HEK293 (cell line): ENCODE measurements at regions not wholly inside any gene's neighbourhood (a gene's known extent, or its start where the extent isn't known, plus 50 kb on each side); places are given as distances from the start of the nearest gene placed in this dataset.

Experiments
- CTCF ChIA-PET: fragments of 350-600 bp; formaldehyde crosslinking; extraction: SDS; loops from one replicate; lab custom pipeline; 2021; ENCODE audit warnings: antibody characterized with exemption; lab: Yijun Ruan, JAX
- POLR2A ChIA-PET: fragments of 300-600 bp; formaldehyde crosslinking; extraction: SDS; loops from one replicate; lab custom pipeline; 2020; ENCODE audit warnings: antibody characterized with exemption, inconsistent platforms; lab: Yijun Ruan, JAX
- H3K27ac ChIP-seq: fragments of 200-500 bp; sonication (Bioruptor generic); 2 replicates; pipeline ENCODE4 v1.5.1; 2014; ENCODE audit warnings: low read depth, low read length, control low read depth, inconsistent platforms; ENCODE audit errors: extremely low read depth
- H3K36me3 ChIP-seq, 2 experiments: fragments of 200-500 bp in 1 of 2; sonication (Bioruptor generic) in 1 of 2; 1 replicate in 1 of 2; 2 replicates in 1 of 2; pipeline ENCODE4 v1.5.1; 2014 to 2017; ENCODE audit warnings: inconsistent platforms in 2 of 2, low read length in 2 of 2; ENCODE audit not compliant: control insufficient read depth in 2 of 2, insufficient read depth in 1 of 2
- H3K4me1 ChIP-seq: fragments of 200-500 bp; sonication (Bioruptor generic); 2 replicates; pipeline ENCODE4 v1.5.1; 2014; ENCODE audit warnings: mild to moderate bottlenecking, low read length, inconsistent platforms; ENCODE audit not compliant: control insufficient read depth, insufficient read depth
- H3K4me3 ChIP-seq: 2 replicates; pipeline ENCODE4 v1.5.1; 2011; ENCODE audit warnings: low read depth, mild to moderate bottlenecking, control low read depth, low read length, moderate library complexity
- H3K9me3 ChIP-seq: fragments of 200-500 bp; sonication (Bioruptor generic); 2 replicates; pipeline ENCODE4 v1.5.1; 2014; ENCODE audit warnings: low read depth, low read length, inconsistent platforms; ENCODE audit not compliant: control insufficient read depth, insufficient read depth
- BCL11B ChIP-seq: fragments of 450-650 bp; formaldehyde crosslinking; IDR thresholded peaks from 2 replicates; pipeline ENCODE4 v1.5.1; 2016; ENCODE audit warnings: low read depth, missing biosample characterization, missing genetic modification characterization
- ZNF140 ChIP-seq: fragments of 450-650 bp; formaldehyde crosslinking; IDR thresholded peaks from 2 replicates; pipeline ENCODE4 v1.5.1; 2016; ENCODE audit warnings: missing biosample characterization, missing genetic modification characterization
- ZNF302 ChIP-seq: fragments of 450-650 bp; formaldehyde crosslinking; IDR thresholded peaks from 2 replicates; pipeline ENCODE4 v1.5.1; 2016; ENCODE audit warnings: missing biosample characterization, missing genetic modification characterization, low read depth
- ZNF366 ChIP-seq: fragments of 450-650 bp; formaldehyde crosslinking; conservative IDR thresholded peaks from 2 replicates; pipeline ENCODE4 v1.5.1; 2016; ENCODE audit warnings: missing biosample characterization, missing genetic modification characterization
- ZNF416 ChIP-seq: fragments of 450-650 bp; formaldehyde crosslinking; IDR thresholded peaks from 2 replicates; pipeline ENCODE4 v1.5.1; 2016; ENCODE audit warnings: missing biosample characterization, missing genetic modification characterization
- ZNF48 ChIP-seq: fragments of 450-650 bp; formaldehyde crosslinking; IDR thresholded peaks from 2 replicates; pipeline ENCODE4 v1.5.1; 2016; ENCODE audit warnings: missing biosample characterization, missing genetic modification characterization
- ZNF548 ChIP-seq: fragments of 450-650 bp; formaldehyde crosslinking; IDR thresholded peaks from 2 replicates; pipeline ENCODE4 v1.5.1; 2016; ENCODE audit warnings: missing biosample characterization, missing genetic modification characterization
- ZNF571 ChIP-seq: fragments of 450-650 bp; formaldehyde crosslinking; IDR thresholded peaks from 2 replicates; pipeline ENCODE4 v1.5.0; 2017; ENCODE audit warnings: missing biosample characterization, missing genetic modification characterization
- ZNF585B ChIP-seq: fragments of 450-650 bp; formaldehyde crosslinking; IDR thresholded peaks from 2 replicates; pipeline ENCODE4 v1.5.1; 2016; ENCODE audit warnings: missing biosample characterization, missing genetic modification characterization
- ZNF626 ChIP-seq: fragments of 450-650 bp; sonication (Bioruptor Pico); formaldehyde crosslinking; IDR thresholded peaks from 2 replicates; pipeline ENCODE4 v1.5.1; 2018; ENCODE audit warnings: missing biosample characterization, missing genetic modification characterization, inconsistent platforms
- ZNF776 ChIP-seq: fragments of 450-650 bp; formaldehyde crosslinking; IDR thresholded peaks from 2 replicates; pipeline ENCODE4 v1.5.0; 2017; ENCODE audit warnings: missing biosample characterization, missing genetic modification characterization, borderline replicate concordance
- TF ChIP-seq, protein P1 (sequence below): fragments of 450-650 bp; formaldehyde crosslinking; IDR thresholded peaks from 2 replicates; pipeline ENCODE4 v1.5.1; 2017; ENCODE audit warnings: missing biosample characterization, missing genetic modification characterization
- TF ChIP-seq, protein P2 (sequence below): fragments of 450-650 bp; formaldehyde crosslinking; IDR thresholded peaks from 2 replicates; pipeline ENCODE4 v1.5.1; 2016; ENCODE audit warnings: missing biosample characterization, missing genetic modification characterization
- TF ChIP-seq, protein P3 (sequence below): fragments of 450-650 bp; formaldehyde crosslinking; IDR thresholded peaks from 2 replicates; pipeline ENCODE4 v1.5.1; 2016; ENCODE audit warnings: missing biosample characterization, missing genetic modification characterization
- TF ChIP-seq, protein P4 (sequence below): fragments of 450-650 bp; formaldehyde crosslinking; IDR thresholded peaks from 2 replicates; pipeline ENCODE4 v1.5.1; 2016; ENCODE audit warnings: missing biosample characterization, missing genetic modification characterization
- TF ChIP-seq, protein P5 (sequence below): fragments of 450-650 bp; formaldehyde crosslinking; IDR thresholded peaks from 2 replicates; pipeline ENCODE4 v1.5.1; 2016; ENCODE audit warnings: missing biosample characterization, missing genetic modification characterization

DNA sequence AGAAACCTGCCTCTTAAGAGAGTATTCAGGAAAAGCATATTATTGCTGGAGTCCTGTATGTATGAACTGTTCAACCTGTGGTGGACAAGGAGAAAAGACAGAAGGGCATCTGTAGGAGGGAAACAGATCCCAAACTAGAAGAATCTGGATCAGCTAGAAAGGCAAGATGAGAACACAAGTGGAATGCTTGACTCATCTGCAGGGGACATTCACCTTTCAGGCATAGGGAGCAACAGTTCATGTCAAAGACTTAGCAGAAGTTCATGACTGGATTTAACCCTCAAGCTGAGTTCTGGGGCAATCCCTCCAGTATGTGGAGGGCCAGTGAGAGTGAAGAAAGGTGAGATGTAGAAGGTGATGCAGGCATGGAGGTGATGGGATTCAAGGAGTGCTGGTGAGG is 135.9 kb upstream of the DYNLRB2 start:
- CTCF ChIA-PET: no interaction called here
- Histone ChIP-seq H3K27ac (no peak overlapping the region), H3K36me3 (no peaks in the 10 kb centered on the region), H3K4me1 (no peaks in the 10 kb centered on the region), H3K9me3 (no peaks in the 10 kb centered on the region), H3K4me3 (no peak overlapping the region)
- TF ChIP-seq ZNF140 (tag by site-specific recombination) (no peak), ZNF626 (tag by site-specific recombination) (no peak)
- TF ChIP-seq, all 188 proteins: peak for 0
- POLR2A ChIA-PET: no interaction called here

DNA sequence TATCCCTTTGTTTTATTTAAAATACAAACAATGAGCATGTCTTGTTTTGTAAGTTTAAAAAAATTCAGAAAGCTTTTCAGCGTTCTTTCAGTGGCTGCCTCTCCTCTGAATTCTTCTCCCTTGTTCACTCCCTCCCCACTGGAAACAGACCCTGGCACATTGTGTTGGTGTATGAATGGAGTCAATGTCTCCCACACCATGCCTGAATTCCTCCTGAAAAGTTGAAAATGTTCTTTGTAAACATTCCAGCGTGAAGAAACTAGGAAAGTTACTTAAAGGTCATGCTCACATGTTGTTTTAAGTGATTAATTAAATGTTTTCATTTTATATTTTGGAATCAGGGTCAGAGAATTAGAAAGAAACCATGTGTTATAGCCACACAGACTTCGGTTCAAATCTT is 136.9 kb upstream of the DYNLRB2 start:
- TF ChIP-seq ZNF548: no peak
- TF ChIP-seq, protein P1, sequence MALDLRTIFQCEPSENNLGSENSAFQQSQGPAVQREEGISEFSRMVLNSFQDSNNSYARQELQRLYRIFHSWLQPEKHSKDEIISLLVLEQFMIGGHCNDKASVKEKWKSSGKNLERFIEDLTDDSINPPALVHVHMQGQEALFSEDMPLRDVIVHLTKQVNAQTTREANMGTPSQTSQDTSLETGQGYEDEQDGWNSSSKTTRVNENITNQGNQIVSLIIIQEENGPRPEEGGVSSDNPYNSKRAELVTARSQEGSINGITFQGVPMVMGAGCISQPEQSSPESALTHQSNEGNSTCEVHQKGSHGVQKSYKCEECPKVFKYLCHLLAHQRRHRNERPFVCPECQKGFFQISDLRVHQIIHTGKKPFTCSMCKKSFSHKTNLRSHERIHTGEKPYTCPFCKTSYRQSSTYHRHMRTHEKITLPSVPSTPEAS (tag by site-specific recombination): no peak
- TF ChIP-seq, protein P2, sequence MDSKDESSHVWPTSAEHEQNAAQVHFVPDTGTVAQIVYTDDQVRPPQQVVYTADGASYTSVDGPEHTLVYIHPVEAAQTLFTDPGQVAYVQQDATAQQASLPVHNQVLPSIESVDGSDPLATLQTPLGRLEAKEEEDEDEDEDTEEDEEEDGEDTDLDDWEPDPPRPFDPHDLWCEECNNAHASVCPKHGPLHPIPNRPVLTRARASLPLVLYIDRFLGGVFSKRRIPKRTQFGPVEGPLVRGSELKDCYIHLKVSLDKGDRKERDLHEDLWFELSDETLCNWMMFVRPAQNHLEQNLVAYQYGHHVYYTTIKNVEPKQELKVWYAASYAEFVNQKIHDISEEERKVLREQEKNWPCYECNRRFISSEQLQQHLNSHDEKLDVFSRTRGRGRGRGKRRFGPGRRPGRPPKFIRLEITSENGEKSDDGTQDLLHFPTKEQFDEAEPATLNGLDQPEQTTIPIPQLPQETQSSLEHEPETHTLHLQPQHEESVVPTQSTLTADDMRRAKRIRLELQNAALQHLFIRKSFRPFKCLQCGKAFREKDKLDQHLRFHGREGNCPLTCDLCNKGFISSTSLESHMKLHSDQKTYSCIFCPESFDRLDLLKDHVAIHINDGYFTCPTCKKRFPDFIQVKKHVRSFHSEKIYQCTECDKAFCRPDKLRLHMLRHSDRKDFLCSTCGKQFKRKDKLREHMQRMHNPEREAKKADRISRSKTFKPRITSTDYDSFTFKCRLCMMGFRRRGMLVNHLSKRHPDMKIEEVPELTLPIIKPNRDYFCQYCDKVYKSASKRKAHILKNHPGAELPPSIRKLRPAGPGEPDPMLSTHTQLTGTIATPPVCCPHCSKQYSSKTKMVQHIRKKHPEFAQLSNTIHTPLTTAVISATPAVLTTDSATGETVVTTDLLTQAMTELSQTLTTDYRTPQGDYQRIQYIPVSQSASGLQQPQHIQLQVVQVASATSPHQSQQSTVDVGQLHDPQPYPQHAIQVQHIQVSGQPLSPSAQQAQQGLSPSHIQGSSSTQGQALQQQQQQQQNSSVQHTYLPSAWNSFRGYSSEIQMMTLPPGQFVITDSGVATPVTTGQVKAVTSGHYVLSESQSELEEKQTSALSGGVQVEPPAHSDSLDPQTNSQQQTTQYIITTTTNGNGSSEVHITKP (tag by site-specific recombination): no peak
- Histone ChIP-seq H3K4me1 (no peaks in the 10 kb centered on the region), H3K27ac (no peak overlapping the region), H3K36me3 (no peaks in the 10 kb centered on the region), H3K9me3 (no peaks in the 10 kb centered on the region), H3K4me3 (no peak overlapping the region)
- ChIA-PET POLR2A (no interaction called here), CTCF (no interaction called here)

DNA sequence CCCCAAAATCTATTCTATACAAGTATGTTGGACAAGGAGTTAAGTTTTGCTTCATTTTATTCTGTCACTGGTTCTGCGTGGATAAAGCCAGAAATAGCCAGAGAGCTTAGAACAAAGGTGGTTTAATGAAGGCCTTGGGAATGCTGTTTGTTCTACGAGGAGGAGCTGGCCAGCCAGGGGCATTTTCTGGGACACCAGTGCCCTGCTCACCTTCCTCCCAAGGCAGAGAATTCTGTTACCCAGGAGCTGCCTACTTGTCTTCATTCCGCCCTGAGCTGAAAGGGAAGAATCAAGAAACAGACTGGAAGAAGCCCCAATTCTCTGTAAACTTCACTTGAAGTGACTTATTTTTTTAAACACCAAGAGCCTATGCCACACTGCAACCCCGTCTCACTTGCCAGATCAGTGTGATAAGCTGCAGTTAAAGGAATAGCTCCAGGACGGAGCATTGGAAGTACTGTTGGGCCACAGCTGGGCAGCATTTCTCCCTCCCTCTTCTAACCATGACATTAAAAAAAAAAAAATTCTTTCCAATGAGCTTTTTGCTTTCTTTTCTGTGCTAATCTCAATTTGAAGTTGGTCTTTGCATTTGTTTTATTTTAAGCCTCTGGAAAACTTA is 149.8 kb upstream of the DYNLRB2 start:
- no peaks in the 10 kb centered on the region for H3K9me3 ChIP-seq
- POLR2A ChIA-PET: no interaction called here
- TF ChIP-seq ZNF366 (tag by site-specific recombination) (no peak), ZNF571 (no peak), ZNF585B (tag by site-specific recombination) (no peak)
- CTCF ChIA-PET: interaction anchor here (1.5 kb wide), 1 partner anchor 136 kb away, joined by 7 read pairs; no protein-coding TSS in a partner anchor
- no peaks in the 10 kb centered on the region for H3K4me1 ChIP-seq
- no peak overlapping the region for H3K4me3 ChIP-seq
- H3K36me3 ChIP-seq: no peaks in the 10 kb centered on the region
- no peak overlapping the region for H3K27ac ChIP-seq

DNA sequence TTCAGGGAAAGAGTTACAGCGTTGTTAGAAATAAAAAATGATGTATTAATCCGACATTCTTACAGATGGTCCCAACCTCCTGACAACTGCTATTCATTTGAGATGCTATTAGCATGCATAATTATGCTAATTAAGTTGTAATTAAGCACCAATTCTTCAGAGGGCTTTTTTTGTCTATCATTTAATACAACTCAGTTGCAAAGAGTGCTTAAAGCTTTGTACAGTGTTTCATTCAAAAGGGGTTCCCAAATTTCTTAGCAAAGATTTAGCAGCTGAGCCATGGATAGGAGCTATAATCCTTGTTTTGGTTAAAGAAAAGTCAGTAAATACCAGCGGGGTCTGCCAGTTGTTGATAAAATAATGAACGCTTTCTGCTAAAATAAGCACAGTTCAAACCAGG is 150.7 kb upstream of the DYNLRB2 start:
- ChIA-PET CTCF (no interaction called here), POLR2A (no interaction called here)
- Histone ChIP-seq H3K36me3 (no peaks in the 10 kb centered on the region), H3K9me3 (no peaks in the 10 kb centered on the region), H3K27ac (no peak overlapping the region), H3K4me3 (no peak overlapping the region), H3K4me1 (no peaks in the 10 kb centered on the region)
- TF ChIP-seq, protein P3, sequence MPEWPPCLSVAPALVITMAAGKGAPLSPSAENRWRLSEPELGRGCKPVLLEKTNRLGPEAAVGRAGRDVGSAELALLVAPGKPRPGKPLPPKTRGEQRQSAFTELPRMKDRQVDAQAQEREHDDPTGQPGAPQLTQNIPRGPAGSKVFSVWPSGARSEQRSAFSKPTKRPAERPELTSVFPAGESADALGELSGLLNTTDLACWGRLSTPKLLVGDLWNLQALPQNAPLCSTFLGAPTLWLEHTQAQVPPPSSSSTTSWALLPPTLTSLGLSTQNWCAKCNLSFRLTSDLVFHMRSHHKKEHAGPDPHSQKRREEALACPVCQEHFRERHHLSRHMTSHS: no peak
- TF ChIP-seq ZNF48 (tag by site-specific recombination): no peak
- TF ChIP-seq, protein P4, sequence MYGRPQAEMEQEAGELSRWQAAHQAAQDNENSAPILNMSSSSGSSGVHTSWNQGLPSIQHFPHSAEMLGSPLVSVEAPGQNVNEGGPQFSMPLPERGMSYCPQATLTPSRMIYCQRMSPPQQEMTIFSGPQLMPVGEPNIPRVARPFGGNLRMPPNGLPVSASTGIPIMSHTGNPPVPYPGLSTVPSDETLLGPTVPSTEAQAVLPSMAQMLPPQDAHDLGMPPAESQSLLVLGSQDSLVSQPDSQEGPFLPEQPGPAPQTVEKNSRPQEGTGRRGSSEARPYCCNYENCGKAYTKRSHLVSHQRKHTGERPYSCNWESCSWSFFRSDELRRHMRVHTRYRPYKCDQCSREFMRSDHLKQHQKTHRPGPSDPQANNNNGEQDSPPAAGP (tag by site-specific recombination): no peak
- no peak for TF ChIP-seq BCL11B (tag by site-specific recombination)
- TF ChIP-seq ZNF776 (tag by site-specific recombination): no peak
- TF ChIP-seq ZNF416 (tag by site-specific recombination): no peak
- TF ChIP-seq, protein P5, sequence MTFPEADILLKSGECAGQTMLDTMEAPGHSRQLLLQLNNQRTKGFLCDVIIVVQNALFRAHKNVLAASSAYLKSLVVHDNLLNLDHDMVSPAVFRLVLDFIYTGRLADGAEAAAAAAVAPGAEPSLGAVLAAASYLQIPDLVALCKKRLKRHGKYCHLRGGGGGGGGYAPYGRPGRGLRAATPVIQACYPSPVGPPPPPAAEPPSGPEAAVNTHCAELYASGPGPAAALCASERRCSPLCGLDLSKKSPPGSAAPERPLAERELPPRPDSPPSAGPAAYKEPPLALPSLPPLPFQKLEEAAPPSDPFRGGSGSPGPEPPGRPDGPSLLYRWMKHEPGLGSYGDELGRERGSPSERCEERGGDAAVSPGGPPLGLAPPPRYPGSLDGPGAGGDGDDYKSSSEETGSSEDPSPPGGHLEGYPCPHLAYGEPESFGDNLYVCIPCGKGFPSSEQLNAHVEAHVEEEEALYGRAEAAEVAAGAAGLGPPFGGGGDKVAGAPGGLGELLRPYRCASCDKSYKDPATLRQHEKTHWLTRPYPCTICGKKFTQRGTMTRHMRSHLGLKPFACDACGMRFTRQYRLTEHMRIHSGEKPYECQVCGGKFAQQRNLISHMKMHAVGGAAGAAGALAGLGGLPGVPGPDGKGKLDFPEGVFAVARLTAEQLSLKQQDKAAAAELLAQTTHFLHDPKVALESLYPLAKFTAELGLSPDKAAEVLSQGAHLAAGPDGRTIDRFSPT (tag by site-specific recombination): no peak
- no peak for TF ChIP-seq ZNF302
